Stimulated activated CD8-positive, alpha-beta memory T cell treated with anti-CD3 and anti-CD28 coated beads, Interleukin-12 subunit alpha, Interleukin-12 subunit beta, amount 100 ng/mL, for 1 hour (primary cell): ENCODE measurements at regions not wholly inside any gene's neighbourhood (a gene's known extent, or its start where the extent isn't known, plus 50 kb on each side); places are given as distances from the start of the nearest gene placed in this dataset.

Source experiments
- DNase-seq: peaks from one replicate; pipeline ENCODE4 v3.0.0-alpha.2; 2020; ENCODE audit warnings: low read depth

DNA sequence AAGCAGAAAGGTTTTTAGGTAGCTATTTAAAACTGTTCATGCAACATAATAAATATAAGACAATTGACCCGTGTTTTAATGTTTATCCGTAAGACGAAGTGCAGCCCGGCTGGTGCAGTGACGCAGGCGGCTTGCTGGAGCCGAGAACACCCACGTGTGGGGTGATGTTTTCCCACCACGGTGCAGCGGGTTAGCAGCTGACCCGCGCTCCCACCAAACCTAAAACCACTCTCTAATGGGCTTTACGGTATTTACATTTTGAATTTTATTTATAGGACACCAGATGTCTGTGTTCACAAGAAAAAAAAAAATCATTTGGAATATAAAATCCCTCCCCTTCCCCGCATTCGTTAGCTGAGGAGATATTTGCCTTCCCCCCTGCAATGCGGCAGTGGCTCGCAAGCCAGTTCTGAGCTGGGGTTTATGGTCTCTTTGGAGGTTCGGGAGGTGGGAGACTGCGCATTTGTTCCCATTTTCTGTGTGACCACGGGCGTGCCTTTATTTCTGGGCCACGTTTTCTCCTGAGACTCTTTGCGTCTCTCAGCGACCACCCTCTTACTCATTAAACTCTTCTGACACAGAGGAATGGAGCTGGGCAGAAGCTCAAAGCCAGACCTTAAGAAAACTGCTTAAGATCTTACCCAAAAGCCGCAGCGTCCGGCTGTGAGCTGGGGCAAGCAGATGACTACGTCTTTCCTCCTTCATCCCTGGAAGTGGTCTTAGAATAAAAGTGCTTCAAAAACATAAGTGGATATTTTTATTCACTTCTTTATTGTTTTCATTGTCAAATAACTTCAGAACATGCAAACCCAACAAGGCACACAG is 301.1 kb downstream of the IRF8 start:
- DNase-seq, result no peak

DNA sequence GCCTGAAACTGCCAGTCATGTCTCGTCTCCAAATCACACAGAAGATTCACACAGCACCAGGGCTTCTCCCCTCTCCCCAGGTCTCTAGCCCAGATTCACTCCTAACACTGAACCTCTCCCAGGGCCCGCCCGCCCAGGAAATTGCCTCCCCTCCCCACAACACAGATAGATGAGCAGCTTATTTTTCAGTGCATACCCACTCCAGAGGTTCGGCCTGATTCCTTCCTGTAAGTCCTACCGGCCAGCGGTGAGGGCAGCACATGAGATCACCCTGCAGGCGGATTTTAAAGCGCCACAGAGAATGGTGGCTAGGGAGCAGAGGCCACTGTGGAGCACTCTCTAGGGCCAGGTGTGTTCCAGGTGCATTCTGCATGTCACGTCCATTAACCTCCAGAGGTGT is 301.8 kb downstream of the IRF8 start:
- DNase-seq, result no peak

DNA sequence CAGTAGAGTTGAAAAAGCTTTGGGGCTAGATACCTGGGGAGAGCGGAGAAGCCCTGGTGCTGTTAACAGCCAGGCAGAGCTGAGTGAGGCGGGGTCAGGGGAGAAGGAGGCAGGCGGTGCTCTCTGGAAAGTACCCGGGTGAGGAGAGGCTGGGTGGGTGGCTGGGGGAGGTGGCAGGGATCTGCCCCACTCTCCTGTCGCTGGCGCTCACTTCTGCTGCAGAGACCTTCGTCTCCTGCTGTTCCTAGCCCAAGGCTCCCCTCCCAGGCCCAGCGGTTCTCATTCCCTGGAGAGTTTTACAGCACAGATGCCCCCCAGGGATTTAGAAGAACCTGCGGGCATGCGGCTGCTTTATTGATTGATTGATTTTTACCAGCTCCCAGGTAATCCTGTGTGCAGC is 302.8 kb downstream of the IRF8 start:
- DNase-seq, result no peak

DNA sequence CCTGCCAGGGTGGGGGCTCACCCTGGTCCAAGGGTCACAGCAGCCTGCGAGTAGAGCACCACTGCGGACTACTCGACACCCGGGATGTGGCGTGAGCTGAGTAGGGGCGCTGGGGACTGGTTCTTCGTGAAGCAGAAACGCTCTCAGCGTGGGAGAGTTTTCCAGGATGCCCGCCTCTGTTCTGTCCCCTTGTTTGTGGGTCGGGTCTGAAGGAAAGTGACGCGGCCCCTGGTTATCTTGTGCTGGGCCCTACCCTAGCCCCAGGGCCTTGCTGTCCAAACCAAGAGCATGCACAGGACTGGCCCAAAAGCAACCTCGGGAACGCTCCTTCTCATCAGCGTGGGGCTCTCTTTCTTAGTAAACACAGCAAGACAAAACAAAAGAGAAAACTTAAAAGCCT is 303.3 kb downstream of the IRF8 start:
- no peak for DNase-seq

DNA sequence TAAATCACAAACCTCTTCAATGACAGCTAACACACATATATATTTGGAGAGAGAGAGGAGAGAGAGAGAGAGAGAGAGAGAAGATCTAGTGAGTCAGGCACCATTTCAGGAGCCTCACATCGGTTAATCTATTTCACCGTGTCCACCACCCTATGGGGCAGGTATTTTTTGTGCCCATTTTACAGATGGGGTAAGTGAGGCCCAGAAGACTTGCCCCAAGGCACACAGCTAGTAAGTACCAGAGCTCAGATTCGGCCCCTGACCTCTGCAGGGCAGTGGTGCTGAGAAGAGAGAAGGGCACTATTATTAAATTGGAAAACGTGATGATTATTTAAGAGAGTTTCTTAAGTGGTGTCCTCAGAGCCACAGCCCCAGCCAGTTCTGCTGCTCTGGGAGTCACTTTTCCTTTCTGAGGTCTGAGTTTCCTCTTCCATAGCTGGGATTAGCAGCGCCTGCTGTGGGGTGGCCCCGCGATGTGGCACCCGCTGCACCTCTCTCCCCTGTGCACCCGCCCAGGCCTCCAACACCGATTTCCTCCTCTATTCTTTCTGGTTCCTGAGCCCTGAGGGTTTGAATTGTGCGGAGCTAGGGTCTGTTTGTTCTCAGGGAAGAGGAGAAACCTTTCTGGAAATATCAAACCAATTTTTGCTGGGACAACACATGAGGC is 303.9 kb downstream of the IRF8 start:
- DNase-seq, result no peak

DNA sequence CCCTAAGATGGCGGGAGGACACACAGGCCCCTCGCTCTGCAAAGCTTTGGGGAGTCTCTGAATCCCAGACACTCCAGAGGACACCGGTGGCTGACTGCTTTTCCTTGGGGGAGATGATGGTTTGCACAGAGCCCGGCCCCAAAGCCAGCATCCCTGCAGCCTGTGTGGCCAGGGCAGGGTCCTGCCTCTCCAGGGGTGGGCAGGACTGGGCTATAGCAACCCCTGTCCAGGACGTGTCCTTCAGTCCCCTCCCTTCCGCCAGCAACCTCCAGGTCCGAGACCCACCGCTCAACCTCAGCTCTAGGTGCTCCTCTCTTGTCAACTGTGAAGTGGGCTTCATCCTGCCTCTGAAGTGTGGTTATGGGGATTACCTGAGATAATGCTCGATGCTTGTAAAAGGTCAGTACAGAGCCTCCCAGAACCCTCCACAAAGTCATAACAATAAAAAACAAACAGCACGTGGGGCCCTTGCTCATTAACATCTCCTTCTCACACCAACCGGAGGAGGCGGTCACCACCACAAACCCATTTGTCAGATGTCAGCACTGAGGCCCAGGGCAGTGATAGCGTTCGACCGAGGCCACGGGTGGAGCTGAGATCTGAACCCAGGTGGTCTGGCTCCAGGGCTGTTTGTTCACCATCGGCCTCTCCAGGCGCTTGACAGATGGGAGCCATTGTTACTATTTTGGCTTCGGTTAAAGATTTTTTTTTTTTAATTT is 304.8 kb downstream of the IRF8 start:
- DNase-seq, result no peak

DNA sequence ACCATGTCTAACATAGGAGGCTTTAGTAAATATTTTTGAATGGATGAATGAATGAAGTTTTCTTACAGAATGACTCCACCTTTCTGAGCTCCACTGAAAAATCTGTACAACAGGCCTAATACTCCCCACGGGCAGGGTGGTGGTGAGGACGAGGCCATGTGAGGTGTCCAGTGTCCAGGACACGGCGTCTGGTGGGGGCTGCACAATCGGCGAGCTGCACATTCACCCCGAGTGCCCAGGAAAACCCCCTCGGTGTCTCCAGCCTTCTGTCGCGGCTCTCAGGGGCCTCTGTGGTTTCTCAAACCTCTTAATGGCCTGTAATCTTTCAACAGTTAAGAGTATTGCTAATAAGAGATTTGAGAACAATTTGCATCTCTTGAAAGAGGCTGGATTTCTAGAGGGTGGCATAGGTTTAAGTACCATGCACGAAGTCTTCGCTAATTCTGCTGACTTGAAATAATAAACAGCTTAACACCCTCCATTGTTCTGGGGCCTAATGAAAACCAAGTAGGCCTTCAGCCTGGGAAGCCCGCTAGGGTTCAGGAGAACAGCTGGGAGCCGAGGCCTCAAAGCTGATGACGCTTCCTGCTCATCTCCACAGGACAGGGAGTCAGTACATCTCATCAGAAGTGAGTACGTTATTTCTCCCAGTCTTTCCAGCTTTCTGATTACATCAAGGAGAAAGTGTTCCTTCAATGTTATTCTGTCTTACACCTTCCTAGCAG is 304.6 kb upstream of the FOXF1 start:
- no peak for DNase-seq

DNA sequence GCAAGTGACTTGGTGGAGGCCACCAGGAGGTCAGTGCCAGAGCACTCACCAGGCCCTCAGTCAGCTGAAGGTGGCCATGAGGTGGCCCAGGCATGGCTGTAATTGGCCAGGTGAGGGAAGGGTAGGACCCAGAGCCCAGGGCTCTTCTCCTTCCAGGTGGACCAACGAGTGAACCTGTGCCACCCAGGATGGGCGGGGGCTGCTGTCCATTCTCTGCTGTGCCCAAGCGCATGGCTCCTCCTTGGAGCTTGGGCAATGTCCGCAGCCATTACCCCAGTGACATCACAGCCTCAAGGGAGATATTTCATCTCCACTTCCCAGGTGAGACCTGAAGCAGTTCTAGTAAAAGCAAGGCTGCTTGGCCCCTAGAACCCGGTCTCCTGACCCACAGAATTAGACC is 303.0 kb upstream of the FOXF1 start:
- DNase-seq, result no peak

DNA sequence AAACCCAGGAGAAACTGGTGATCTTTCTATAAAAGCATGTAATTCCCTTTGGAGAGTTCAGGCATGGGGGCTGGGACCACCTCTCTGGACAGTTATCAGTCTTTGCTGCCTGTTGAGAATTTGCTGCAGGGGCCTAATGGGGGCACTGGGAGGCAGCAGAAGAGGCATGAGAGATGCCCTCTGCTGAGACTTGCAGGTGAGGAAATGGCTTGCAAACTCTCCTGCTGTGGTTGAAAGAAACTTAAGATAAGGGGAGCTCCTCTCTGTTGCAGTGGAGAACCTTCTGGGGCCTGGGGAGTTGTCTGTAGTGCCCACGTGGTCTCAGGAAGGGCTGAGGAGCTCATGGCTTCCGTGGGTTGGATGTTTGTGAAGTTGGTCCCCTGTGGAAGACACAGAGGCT is 301.1 kb upstream of the FOXF1 start:
- DNase-seq, result no peak

DNA sequence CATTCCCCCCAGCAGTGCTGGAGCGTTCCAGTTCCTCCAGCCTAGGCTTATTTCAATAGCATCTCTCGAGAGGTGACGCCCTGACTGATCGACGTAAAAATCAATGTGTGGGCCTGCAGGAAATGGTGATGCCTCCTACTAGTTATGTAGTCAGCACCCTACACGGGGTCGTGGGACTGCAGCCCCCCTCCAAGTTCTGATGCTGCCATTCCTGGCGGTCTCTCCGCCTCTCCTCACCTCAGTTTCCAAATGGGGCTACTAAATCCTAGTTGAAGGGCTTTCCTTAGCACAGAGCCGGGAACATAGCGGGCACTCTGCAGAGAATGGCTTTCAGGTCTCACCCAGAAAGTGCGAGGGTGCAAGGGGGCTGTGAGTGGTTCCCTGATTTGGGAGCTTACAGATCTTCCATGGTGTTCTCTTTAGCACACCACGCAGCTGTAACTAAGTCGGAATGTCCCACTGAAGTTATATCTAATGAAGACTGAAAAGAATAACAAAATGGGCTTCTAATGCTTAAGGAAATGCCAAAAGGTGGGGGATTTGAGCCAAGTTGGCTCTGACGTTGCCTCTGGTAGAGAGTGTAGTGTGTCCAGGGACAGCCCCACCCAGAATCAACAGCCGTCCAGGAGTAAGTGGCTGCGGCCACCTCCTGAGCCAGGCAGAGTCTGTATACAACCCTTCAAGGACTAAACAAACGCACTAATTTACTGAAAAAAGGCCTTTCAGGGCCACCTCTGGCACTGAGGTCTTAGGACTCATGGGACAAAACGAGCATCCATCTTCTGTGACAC is 299.7 kb upstream of the FOXF1 start:
- no peak for DNase-seq

DNA sequence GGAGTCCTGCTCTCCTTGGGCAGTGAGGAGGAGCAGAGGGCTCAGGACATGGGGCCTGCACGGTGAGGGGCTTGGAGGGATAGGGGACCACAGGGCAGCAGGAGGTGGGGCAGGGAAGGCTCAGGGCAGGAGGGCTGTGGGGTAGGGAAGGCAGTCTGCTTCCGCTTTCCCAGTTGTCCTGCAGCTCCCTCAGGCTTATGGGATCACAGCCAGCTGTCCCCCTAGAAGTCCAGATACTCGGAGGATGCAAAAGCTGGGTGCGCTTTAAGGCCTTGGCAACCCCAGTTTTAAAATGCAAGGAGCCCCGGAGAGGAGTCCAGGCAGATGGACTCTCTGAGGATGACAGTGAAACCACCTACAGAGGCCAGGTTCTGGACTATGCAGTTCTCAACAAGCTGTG is 299.1 kb upstream of the FOXF1 start:
- no peak for DNase-seq

DNA sequence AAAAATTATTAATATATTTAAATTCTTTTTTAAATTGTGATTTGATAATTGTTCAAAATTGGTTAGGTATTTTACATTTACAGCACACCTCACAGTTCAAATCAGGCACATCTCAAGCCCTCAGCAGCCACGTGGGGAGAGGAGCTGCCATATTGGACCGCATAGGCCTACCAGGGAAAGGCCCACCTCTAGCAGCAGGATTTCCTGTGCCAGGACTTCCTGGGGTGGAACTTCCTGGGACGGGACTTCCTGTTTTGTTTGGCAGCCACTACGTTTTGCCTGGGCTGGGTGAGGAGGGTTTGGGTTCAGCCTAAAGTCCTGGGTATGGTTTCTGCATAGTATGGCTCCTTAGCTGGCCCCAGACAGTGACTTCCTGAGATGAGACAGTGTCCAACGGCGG is 298.5 kb upstream of the FOXF1 start:
- no peak for DNase-seq

DNA sequence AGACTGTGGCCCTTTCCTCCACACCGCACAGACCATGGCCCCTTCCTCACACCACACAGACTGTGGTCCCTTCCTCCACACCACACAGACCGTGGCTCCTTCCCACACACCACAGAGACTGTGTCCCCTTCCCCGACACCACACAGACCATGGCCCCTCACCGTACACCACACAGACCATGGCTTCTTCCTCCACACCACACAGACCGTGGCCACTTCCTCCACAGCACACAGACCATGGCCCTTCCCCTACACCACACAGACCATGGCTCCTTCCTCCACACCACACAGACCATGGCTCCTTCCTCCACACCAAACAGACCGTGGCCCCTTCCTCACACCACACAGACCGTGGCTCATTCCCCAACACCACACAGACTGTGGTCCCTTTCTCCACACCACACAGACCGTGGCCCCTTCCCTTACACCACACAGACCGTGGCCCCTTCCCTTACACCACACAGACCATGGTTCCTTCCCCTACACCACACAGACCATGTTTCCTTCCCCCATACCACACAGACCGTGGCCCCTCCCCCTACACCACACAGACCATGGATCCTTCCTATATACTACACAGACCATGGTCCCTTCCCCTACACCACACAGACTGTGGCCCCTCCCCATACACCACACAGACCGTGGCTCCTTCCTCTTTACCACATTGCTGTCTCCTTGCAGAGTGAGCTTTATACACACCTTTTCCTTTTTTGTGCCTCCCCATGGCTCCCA is 297.5 kb upstream of the FOXF1 start:
- no peak for DNase-seq

DNA sequence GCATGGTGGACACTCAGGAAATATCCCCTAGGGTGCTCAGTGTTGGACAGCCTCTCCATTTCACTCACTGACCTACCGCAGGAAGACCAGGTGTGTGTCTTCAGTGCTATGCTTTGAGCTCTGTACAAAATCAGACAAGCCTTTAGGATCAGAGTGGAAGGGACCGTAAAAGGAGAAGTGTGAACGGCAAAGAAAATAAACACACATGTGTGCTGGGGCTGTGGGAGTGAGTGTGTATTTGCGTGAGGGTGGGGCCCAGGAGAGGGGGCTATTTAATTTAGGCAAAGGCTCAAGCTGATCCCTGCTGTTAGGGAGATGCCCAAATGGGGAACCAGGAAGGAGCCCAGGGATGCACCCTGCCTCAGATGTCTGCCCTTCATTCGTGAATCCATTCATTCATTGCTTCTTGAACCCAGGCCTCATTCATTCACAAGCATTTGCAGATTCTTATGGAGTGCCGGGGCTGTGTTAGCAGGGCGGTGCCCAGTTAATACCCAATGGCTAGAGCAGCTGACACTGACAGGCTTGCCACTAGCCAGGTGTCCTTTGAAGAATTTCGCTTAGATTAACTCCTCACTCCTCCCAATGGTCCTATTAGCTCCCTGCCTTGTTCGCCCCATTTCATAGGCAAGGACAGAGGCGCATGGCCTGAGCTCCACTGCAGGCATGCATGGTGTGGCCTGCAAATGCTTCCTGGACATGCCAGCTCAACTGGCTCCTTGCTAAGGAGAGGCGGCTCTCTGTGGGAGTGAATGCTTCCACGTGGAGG is 296.7 kb upstream of the FOXF1 start:
- DNase-seq, result no peak

DNA sequence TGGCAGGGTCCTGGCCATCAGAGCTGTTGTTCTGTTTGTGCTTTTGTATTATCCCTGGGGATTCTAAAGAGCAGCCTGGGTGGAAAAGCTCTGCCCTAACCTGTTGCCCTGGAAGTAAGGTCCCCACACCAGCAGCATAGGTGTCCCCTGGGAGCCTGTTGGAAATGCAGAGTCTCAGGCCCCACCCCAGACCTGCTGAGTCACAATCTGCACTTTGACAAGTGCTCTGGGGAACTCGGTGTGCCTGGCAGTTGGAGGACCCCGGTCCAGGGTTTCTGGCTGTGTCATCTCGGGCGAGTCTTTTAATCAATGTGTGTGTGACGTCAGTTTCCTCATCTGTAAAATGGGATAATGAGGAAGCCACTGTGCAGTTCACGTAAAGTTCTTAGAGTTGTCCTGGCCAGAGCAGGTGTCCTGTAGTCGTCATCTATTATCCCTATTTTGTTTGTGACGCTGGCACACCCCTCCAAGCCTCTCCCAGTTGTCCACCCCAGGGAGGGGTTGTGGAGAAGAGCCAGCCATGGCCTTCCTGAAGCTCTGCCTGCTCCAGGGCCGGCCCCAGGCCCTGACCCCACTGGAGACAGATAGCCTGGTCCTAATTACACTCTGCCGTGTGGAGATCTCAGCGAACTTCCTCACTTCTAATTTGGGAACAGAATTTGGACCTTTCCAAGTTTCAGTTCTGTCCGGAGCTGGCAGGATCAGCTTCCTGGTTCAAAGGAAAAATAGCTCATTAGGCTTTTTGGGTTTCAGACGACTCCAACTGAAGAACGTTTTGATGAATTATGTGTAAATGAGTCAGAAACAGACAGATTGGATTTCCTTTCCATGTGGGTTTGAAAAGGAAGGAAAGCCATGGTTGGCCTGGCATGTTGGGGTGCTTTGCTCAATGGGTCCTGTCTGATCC is 295.7 kb upstream of the FOXF1 start:
- DNase-seq, result no peak

DNA sequence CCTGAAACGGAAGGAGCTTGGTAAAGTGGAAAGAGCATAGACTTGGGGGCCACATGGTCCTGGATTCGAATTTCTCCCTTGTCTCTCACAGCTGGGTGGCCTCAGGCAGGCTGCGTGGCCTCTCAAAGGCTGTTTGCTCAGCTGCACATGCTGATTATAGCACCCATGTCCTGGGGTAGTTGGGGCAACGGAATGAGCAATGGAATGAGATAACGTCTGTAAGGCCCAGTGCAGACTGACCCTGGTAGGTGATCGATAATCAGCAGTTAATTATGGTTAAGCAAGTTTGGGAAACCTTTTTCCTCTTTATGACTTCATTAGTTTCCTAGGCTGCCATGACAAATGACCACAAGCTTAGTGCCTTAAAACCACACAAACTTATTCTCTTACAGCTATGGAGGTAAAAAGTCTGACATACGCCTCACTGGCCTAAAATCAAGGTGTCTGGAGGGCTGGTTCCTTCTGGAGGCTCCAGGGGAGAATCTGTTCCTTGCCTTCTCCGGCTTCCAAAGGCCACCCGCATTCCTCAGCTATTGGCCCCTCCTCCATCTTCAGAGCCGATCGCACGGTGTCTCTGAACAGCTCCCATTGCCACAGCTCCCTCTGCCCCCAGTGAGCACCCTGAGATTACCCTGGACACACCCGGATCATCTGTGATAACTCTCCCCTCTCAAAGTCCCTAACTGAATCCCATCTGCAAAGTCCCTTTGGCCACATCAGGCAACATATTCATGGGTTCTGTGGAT is 294.9 kb upstream of the FOXF1 start:
- DNase-seq, result no peak

DNA sequence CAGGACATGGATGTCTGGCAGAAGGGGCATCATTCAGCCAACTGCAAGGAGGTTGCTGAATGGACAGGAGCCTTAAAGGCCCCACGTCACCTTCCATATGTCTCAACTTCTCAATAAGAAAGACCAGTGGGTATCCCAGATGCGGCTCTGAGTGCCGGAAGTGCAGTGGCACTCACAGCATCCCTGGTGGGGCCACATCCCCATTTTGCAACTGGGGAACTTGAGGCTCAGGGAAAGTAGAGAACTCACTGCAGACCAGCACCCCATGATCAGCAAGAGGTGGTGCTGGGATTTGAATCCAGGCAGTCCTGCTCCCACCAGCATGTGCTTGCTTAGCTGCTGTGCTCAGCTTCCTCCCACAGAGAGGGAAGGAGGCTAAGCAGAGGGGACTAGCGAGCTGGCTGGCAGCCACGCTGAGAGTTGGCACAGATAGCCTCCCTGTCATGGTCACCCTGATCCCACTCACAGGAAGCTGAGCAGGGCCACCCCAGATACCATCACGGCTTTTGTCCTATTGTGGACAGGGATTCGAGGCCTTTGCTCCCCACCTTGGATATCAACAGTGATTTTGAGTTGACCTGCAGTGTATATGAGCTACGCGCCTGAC is 294.2 kb upstream of the FOXF1 start:
- no peak for DNase-seq

DNA sequence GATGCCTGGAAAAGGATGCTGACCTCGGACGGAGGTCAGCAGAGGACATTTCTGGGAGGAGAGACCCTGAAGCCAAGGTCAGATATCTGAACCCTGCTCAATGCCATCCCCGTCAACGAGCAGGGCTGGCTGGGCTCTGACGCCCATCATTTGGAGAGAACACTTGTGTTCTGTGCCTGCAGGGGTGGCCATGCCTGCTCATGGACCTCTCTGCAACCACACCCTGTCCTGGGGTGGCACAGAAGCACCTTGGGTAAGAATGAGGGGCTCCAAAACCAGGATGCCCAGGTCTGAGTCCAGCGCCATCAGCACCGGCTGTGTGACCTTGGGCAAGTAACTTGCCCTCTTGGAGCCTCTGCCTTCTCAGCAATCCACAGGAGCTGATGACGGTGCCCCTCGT is 293.7 kb upstream of the FOXF1 start:
- no peak for DNase-seq
